HepG2 (cell line): ENCODE measurements at regions not wholly inside any gene's neighbourhood (a gene's known extent, or its start where the extent isn't known, plus 50 kb on each side); places are given as distances from the start of the nearest gene placed in this dataset.
A peak's percentile ranks its signal among the peaks of the same experiment; 100 is the strongest.

Source experiments
- AHR ChIP-seq: IDR thresholded peaks from 2 replicates; pipeline ENCODE4 v1.6.1; 2018; ENCODE audit warnings: missing genetic modification reagents, missing compliant biosample characterization
- CEBPG ChIP-seq: IDR thresholded peaks from 2 replicates; pipeline ENCODE4 v1.6.1; 2016
- DR1 ChIP-seq: sonication (generic); formaldehyde crosslinking; IDR thresholded peaks from 2 replicates; pipeline ENCODE4 v1.8.0; 2021; ENCODE audit warnings: mild to moderate bottlenecking, missing genetic modification reagents, inconsistent platforms
- ELF1 ChIP-seq: sonication (generic); formaldehyde crosslinking; IDR thresholded peaks from 2 replicates; pipeline ENCODE4 v1.4.0; 2020; ENCODE audit warnings: missing genetic modification reagents
- EP300 ChIP-seq, 3 experiments: sonication (generic) in 1 of 3; formaldehyde crosslinking in 1 of 3; IDR thresholded peaks; 2 replicates each; pipeline versions ENCODE4 v1.5.1 to v1.6.1; 2011 to 2020; ENCODE audit warnings: low read depth in 2 of 3, low read length in 2 of 3, borderline replicate concordance in 1 of 3, improper control_type of control experiment in 1 of 3, mild to moderate bottlenecking in 1 of 3, missing genetic modification reagents in 1 of 3, moderate library complexity in 1 of 3
- KLF15 ChIP-seq: sonication (generic); formaldehyde crosslinking; IDR thresholded peaks from 2 replicates; pipeline ENCODE4 v1.8.1; 2023; ENCODE audit warnings: borderline replicate concordance, mild to moderate bottlenecking, inconsistent platforms, missing genetic modification reagents, mixed read lengths
- MED13 ChIP-seq: sonication (generic); formaldehyde crosslinking; IDR thresholded peaks from 2 replicates; pipeline ENCODE4 v1.5.0; 2020; ENCODE audit warnings: missing genetic modification reagents
- PRPF4 ChIP-seq: fragments of 200-400 bp; formaldehyde crosslinking; IDR thresholded peaks from 2 replicates; pipeline ENCODE4 v1.6.1; 2016; ENCODE audit warnings: low read length, low read depth; ENCODE audit not compliant: poor library complexity, severe bottlenecking
- RELA ChIP-seq: sonication (generic); formaldehyde crosslinking; IDR thresholded peaks from 2 replicates; pipeline ENCODE4 v1.4.0; 2020; ENCODE audit warnings: missing genetic modification reagents
- SALL2 ChIP-seq: sonication (generic); formaldehyde crosslinking; IDR thresholded peaks from 2 replicates; pipeline ENCODE4 v1.8.1; 2023; ENCODE audit warnings: mild to moderate bottlenecking, missing genetic modification reagents, inconsistent platforms
- SRSF1 ChIP-seq: fragments of 200-400 bp; formaldehyde crosslinking; optimal IDR thresholded peaks from 2 replicates; pipeline ENCODE3; 2017; ENCODE audit warnings: mild to moderate bottlenecking, low read depth, low read length, moderate library complexity
- SRSF4 ChIP-seq: fragments of 200-400 bp; formaldehyde crosslinking; IDR thresholded peaks from one replicate; pipeline ENCODE4 v1.6.1; 2018; ENCODE audit warnings: mild to moderate bottlenecking, low read depth, low read length, moderate library complexity; ENCODE audit not compliant: poor library complexity, severe bottlenecking
- TBP ChIP-seq: sonication (generic); formaldehyde crosslinking; IDR thresholded peaks from 2 replicates; pipeline ENCODE4 v1.5.0; 2020; ENCODE audit warnings: missing genetic modification reagents
- YEATS4 ChIP-seq: sonication (generic); formaldehyde crosslinking; IDR thresholded peaks from 2 replicates; pipeline ENCODE4 v1.4.0; 2020; ENCODE audit warnings: missing genetic modification reagents, borderline replicate concordance
- YY1 ChIP-seq: IDR thresholded peaks from 2 replicates; pipeline ENCODE4 v1.6.1; 2011; ENCODE audit warnings: low read length, low read depth, moderate library complexity, mild to moderate bottlenecking; ENCODE audit not compliant: insufficient read depth, insufficient replicate concordance
- ZBTB1 ChIP-seq: sonication (generic); formaldehyde crosslinking; IDR thresholded peaks from 2 replicates; pipeline ENCODE4 v1.4.0; 2020; ENCODE audit warnings: missing genetic modification reagents, borderline replicate concordance
- ZMYM4 ChIP-seq: sonication (generic); formaldehyde crosslinking; IDR thresholded peaks from 2 replicates; pipeline ENCODE4 v1.8.1; 2023; ENCODE audit warnings: mild to moderate bottlenecking, missing genetic modification reagents
- ZNF10 ChIP-seq: sonication (generic); formaldehyde crosslinking; IDR thresholded peaks from 2 replicates; pipeline ENCODE4 v1.4.0; 2020; ENCODE audit warnings: mild to moderate bottlenecking, low read depth, missing genetic modification reagents, borderline replicate concordance
- ZNF333 ChIP-seq: sonication (generic); formaldehyde crosslinking; IDR thresholded peaks from 2 replicates; pipeline ENCODE4 v1.4.0; 2020; ENCODE audit warnings: mild to moderate bottlenecking, missing genetic modification reagents, borderline replicate concordance
- ZNF335 ChIP-seq: sonication (generic); formaldehyde crosslinking; IDR thresholded peaks from 2 replicates; pipeline ENCODE4 v1.4.0; 2020; ENCODE audit warnings: missing genetic modification reagents
- ZNF615 ChIP-seq: sonication (generic); formaldehyde crosslinking; IDR thresholded peaks from 2 replicates; pipeline ENCODE4 v1.5.0; 2020; ENCODE audit warnings: mild to moderate bottlenecking, missing genetic modification reagents, borderline replicate concordance
- ZNF629 ChIP-seq: sonication (generic); formaldehyde crosslinking; conservative IDR thresholded peaks from 2 replicates; pipeline ENCODE4 v1.5.0; 2020; ENCODE audit warnings: missing genetic modification reagents
- ZNF747 ChIP-seq: sonication (generic); formaldehyde crosslinking; IDR thresholded peaks from 2 replicates; pipeline ENCODE4 v1.8.1; 2023; ENCODE audit warnings: missing genetic modification reagents, mild to moderate bottlenecking, borderline replicate concordance
- ZNF75D ChIP-seq: sonication (generic); formaldehyde crosslinking; IDR thresholded peaks from 2 replicates; pipeline ENCODE4 v1.8.1; 2023; ENCODE audit warnings: missing genetic modification reagents, mild to moderate bottlenecking, borderline replicate concordance
- ZNF788 ChIP-seq: sonication (generic); formaldehyde crosslinking; IDR thresholded peaks from 2 replicates; pipeline ENCODE4 v1.5.0; 2020; ENCODE audit warnings: mild to moderate bottlenecking, missing genetic modification reagents, borderline replicate concordance
- ZSCAN20 ChIP-seq: sonication (generic); formaldehyde crosslinking; IDR thresholded peaks from 2 replicates; pipeline ENCODE4 v1.4.0; 2020; ENCODE audit warnings: missing genetic modification reagents, mild to moderate bottlenecking, borderline replicate concordance
- TF ChIP-seq, protein P1 (sequence below): sonication (generic); formaldehyde crosslinking; IDR thresholded peaks from 2 replicates; pipeline ENCODE4 v1.9.0; 2022; ENCODE audit warnings: missing genetic modification reagents, mild to moderate bottlenecking, borderline replicate concordance
- TF ChIP-seq, protein P2 (sequence below), 2 experiments: fragments of 450-650 bp in 1 of 2; sonication (generic) in 1 of 2; formaldehyde crosslinking; IDR thresholded peaks; 2 replicates each; pipeline versions ENCODE4 v1.5.0 to v1.8.0; 2020 to 2022; ENCODE audit warnings: mild to moderate bottlenecking in 1 of 2, missing genetic modification reagents in 1 of 2

- TF ChIP-seq ZNF335 (CRISPR knock-in tag), result no peak; the same call in 1 of the 2 replicates
- peak; percentile 53; the same call in 1 of the 2 replicates for TF ChIP-seq SALL2
- TF ChIP-seq ZNF788 (CRISPR knock-in tag), result peak; percentile 23; the same call in 1 of the 2 replicates
- TF ChIP-seq SRSF1, result peak; percentile 73
- no peak for TF ChIP-seq ZNF333 (CRISPR knock-in tag)
- no peak for TF ChIP-seq ZBTB1 (CRISPR knock-in tag)
- no peak for TF ChIP-seq SRSF4
- no peak for TF ChIP-seq ZNF10 (CRISPR knock-in tag)
- TF ChIP-seq ELF1 (CRISPR knock-in tag), result no peak
- peak; percentile 77 for TF ChIP-seq MED13
- TF ChIP-seq DR1 (CRISPR knock-in tag), result no peak
- peak; percentile 78 for TF ChIP-seq YEATS4 (CRISPR knock-in tag)
- TF ChIP-seq ZMYM4 (CRISPR knock-in tag), result peak; percentile 40; the same call in 1 of the 2 replicates
- TF ChIP-seq CEBPG (CRISPR knock-in tag), result no peak
- no peak for TF ChIP-seq AHR (CRISPR knock-in tag)
- no peak for TF ChIP-seq ZNF75D (CRISPR knock-in tag)
- peak; percentile 62; the same call in 1 of the 2 replicates for TF ChIP-seq KLF15 (CRISPR knock-in tag)
- TF ChIP-seq ZNF747, result no peak
- TF ChIP-seq ZSCAN20 (CRISPR knock-in tag), result no peak
- peak; percentile 58; the same call in 1 of the 2 replicates for TF ChIP-seq RELA
- TF ChIP-seq, protein P1, sequence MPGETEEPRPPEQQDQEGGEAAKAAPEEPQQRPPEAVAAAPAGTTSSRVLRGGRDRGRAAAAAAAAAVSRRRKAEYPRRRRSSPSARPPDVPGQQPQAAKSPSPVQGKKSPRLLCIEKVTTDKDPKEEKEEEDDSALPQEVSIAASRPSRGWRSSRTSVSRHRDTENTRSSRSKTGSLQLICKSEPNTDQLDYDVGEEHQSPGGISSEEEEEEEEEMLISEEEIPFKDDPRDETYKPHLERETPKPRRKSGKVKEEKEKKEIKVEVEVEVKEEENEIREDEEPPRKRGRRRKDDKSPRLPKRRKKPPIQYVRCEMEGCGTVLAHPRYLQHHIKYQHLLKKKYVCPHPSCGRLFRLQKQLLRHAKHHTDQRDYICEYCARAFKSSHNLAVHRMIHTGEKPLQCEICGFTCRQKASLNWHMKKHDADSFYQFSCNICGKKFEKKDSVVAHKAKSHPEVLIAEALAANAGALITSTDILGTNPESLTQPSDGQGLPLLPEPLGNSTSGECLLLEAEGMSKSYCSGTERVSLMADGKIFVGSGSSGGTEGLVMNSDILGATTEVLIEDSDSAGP (CRISPR knock-in tag), result peak; percentile 82; the same call in 1 of the 2 replicates
- no peak for TF ChIP-seq ZNF615
- TF ChIP-seq, protein P2, sequence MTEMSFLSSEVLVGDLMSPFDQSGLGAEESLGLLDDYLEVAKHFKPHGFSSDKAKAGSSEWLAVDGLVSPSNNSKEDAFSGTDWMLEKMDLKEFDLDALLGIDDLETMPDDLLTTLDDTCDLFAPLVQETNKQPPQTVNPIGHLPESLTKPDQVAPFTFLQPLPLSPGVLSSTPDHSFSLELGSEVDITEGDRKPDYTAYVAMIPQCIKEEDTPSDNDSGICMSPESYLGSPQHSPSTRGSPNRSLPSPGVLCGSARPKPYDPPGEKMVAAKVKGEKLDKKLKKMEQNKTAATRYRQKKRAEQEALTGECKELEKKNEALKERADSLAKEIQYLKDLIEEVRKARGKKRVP (CRISPR knock-in tag; IDR thresholded peaks at IDR 0.05), result no peak
- no peak for TF ChIP-seq ZNF629 (CRISPR knock-in tag)
- peak; percentile 13 for TF ChIP-seq PRPF4
- TF ChIP-seq TBP (CRISPR knock-in tag), result no peak
- TF ChIP-seq YY1, result peak; percentile 37
- TF ChIP-seq EP300 (IDR thresholded peaks at IDR 0.05; ENCODE audit: low read depth in 2 of 2, low read length in 2 of 2), result peak in 1 of 2 experiments; percentile 92; a peak in 2 of 4 replicates
- no peak for TF ChIP-seq EP300 (CRISPR knock-in tag; IDR thresholded peaks at IDR 0.05; ENCODE audit: borderline replicate concordance)
These were observed 324.5 kb downstream of the SOX9 start (continued) for GRCh38 chr17:72445055-72445991.
